Liver (tissue), 3 donors: ENCODE measurements at regions not wholly inside any gene's neighbourhood (a gene's known extent, or its start where the extent isn't known, plus 50 kb on each side); places are given as distances from the start of the nearest gene placed in this dataset.

Experiments
- ATF3 ChIP-seq: IDR thresholded peaks from 2 replicates; pipeline ENCODE4 v1.6.1; 2016; ENCODE audit warnings: antibody characterized with exemption
- CTCF ChIP-seq: fragments of 150-350 bp; IDR thresholded peaks from 2 replicates; pipeline ENCODE4 v1.5.1; 2017; ENCODE audit warnings: improper control_type of control experiment, low read depth, low read length; ENCODE audit not compliant: missing input control
- EGR1 ChIP-seq, 2 donors: IDR thresholded peaks; 2 replicates each; pipeline ENCODE4 v1.6.1; 2016 to 2018; ENCODE audit warnings: antibody characterized with exemption in 2 of 2, low read depth in 2 of 2
- FOXA1 ChIP-seq: IDR thresholded peaks from 2 replicates; pipeline ENCODE4 v1.6.1; 2016; ENCODE audit warnings: antibody characterized with exemption
- HNF4G ChIP-seq: IDR thresholded peaks from 2 replicates; pipeline ENCODE4 v1.6.1; 2016; ENCODE audit warnings: antibody characterized with exemption
- REST ChIP-seq: IDR thresholded peaks from 2 replicates; pipeline ENCODE4 v1.6.1; 2016; ENCODE audit warnings: antibody characterized with exemption, mild to moderate bottlenecking
- SP1 ChIP-seq: IDR thresholded peaks from 2 replicates; pipeline ENCODE4 v1.6.1; 2018; ENCODE audit warnings: antibody characterized with exemption, mild to moderate bottlenecking
- TAF1 ChIP-seq: conservative IDR thresholded peaks from 2 replicates; pipeline ENCODE4 v1.6.1; 2016; ENCODE audit warnings: antibody characterized with exemption, mild to moderate bottlenecking
- YY1 ChIP-seq: IDR thresholded peaks from 2 replicates; pipeline ENCODE4 v1.6.1; 2016; ENCODE audit warnings: antibody characterized with exemption, mild to moderate bottlenecking
- ZBTB33 ChIP-seq: IDR thresholded peaks from 2 replicates; pipeline ENCODE4 v1.6.1; 2016; ENCODE audit warnings: antibody characterized with exemption
- donor health status: healthy.
- donor health status: healthy.

GRCh38 chr10:94098896-94099295 lies 105.2 kb downstream of the PLCE1 start:
- no peak for TF ChIP-seq CTCF
- no peak for TF ChIP-seq SP1
- TF ChIP-seq ATF3, result no peak
- no peak for TF ChIP-seq TAF1
- no peak for TF ChIP-seq ZBTB33
- TF ChIP-seq FOXA1, result no peak
- TF ChIP-seq REST, result no peak
- TF ChIP-seq EGR1 (IDR thresholded peaks at IDR 0.05; ENCODE audit: low read depth in 2 of 2), result no peak
- TF ChIP-seq HNF4G, result no peak
- TF ChIP-seq YY1, result no peak
